NCI-H526 (cell line): ENCODE measurements at regions not wholly inside any gene's neighbourhood (a gene's known extent, or its start where the extent isn't known, plus 50 kb on each side); places are given as distances from the start of the nearest gene placed in this dataset.
"Not testable (repeated sequence)": the region's sequence is repeated elsewhere in the genome, so short reads cannot be mapped to it uniquely, and the experiment has no call there.

Experiments
- DNase-seq, 2 experiments: peaks; one replicate each; lab custom pipeline; 2025; lab: John Stamatoyannopoulos, UW

DNA sequence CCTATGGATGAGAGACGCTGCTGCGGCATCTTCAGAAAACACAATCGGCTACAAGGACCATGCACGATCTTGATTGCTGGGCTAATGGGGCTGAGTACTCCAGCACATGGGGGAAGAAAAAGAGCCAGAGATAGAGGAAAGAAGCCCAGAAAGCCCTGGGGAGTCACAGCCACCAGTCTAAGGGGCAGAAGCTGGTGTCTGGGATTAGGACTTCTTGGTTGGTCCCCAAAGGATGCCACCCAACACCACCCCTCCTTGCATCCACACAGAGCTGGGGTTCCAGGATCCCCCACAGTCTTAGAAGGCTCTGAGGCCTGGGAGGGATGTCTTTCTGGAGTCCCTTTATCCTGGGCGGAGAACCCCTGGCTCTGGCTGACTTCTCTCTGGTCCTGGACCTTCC is 98.4 kb upstream of the TARDBP start:
- no peak for DNase-seq

- peak in 1 of 2 experiments; percentile 35 for DNase-seq
Measured at GRCh38 chr1:10915594-10915993, 96.9 kb upstream of the TARDBP start.

DNA sequence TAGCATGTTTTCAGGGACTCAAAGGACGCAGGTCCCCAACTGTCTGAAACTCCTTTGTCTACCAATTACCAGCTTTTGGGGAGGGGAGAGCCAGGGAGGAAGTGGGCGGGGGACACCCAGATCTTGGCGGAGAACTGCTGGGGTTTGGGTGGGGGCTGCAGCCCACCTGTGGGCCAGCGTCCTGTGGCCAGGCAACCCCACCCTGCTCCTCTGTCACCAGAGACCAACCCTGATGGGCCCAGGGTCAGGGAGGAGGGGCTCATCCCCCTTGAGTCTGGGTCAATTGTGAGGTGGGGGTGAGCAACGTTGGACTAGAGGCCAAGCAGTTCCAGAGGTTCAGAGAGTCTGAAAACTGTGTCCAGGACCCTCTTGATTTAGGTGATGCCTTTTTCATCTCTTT is 96.1 kb upstream of the TARDBP start:
- DNase-seq = no peak

- DNase-seq = no peak
Measured at GRCh38 chr1:10916991-10917390, 95.5 kb upstream of the TARDBP start.

DNA sequence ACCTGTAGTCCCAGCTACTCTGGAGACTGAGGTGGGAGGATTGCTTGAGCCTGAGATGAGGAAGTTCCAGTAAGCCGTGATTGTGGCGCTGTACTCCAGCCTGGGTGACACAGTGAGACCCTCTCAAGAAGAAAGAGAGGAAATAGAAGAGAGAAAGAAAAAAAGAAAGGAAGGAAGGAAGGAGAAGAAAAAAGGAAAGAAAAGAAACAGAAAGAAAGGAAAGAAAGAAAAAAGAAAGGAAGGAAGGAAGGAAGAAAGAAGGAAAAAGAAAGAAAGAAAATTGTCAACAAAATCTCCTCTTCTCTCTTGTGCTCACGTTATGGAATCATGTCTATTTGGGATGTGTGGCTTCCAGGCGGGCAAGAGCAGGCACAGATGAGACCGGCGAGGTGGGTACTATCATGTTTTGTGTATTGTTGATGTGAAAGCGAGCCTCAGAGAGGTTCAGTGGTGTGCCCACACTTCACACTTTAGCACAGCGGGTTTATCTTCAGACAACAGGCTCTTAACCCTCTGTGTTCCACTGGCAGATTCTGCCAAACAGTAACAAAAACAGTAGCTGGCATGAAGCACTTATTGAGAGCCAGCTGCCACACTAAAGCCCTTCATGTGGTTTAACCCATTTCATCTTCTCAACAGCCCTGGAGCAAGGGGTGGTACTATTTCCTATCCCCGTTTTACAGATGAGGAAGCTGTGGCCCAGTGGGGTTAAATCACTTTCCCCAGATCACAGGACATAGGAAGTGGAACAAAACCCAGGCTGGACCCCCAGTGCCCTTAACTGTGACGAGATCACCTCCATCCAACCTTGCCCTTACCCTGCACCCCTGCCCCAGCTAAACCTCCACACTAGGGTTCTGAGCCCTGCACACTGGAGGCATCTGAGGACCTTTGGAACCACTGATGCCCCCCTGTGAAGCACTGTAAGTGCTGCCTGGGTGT is 94.7 kb upstream of the TARDBP start:
- DNase-seq = no peak

GRCh38 chr1:10918531-10918930 is 93.9 kb upstream of the TARDBP start:
- no peak for DNase-seq

DNA sequence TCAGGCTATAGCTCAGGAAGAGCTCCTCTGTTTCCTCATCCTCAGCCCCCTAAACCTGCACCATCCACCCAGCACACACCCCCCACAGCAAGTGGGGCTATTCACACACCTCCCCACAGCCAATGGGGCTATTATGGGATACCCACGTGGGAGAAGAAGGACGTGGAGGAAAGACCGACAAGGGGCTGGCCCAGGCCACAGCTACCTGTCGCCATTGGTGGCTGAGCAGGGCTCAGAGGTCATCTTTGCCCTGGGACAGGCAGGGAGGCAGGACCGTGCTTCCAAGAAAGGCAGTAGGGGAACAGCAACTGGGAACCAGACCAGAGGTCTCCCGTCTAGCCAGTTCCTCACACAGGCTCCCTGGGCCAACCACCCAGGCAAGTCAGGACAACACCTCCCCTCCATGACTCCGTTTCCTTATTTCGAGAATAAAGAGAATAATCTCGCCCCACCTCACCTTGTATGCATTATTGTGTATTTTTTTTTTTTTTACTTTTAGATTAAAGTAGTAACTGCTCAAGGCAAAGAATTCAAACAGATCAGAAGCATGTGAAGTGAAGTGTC is 92.3 kb upstream of the TARDBP start:
- DNase-seq = no peak

DNA sequence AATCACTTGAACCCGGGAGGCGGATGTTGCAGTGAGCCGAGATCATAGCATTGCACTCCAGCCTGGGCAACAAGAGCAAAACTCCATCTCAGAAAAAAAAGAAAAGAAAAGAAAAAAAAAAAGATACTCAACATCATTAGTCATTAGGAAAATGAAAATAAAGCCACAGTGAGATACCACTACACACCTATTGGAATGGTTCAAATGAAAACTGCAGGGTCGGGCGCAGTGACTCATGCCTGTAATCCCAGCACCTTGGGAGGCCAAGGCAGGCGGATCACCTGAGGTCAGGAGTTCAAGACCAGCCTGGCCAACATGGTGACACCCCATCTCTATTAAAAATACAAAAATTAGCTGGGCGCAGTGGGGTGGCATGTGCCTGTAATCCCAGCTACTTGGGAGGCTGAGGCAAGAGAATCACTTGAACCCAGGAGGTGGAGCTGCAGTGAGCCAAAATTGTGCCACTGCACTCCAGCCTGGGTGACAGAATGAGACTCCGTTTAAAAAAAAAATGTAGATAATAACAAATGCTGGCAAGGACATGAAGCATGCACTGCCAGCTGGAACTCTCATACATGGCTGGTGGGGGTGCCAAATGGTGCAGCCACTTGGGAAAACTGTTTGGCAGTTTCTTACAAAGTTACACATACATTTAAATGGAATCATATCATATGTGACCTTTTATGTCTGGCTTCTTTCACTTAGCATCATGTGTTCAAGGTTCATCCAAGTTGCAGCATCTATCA is 90.0 kb upstream of the TARDBP start:
- DNase-seq = not testable (repeated sequence)

GRCh38 chr1:10924030-10924429 is 88.4 kb upstream of the TARDBP start:
- no peak for DNase-seq

GRCh38 chr1:10928654-10929053 is 83.8 kb upstream of the TARDBP start:
- DNase-seq = no peak

DNA sequence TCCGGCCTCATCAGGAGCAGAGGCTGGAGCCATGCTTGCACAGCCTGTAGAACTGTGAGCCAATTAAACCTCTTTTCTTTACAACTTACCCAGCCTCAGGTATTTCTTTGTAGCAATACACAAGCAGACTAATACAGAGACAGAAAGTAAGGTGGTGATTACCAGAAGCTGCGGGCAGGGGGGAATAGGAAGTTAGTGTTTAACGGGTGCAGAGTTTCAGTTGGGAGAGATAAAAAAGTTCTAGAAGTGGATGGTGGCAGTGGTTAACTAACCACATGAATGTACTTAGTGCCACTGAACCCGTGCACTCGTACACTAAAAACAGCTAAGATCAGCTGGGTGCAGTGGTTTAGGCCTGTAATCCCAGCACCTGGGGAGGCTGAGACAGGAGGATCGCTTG is 80.4 kb upstream of the TARDBP start:
- DNase-seq = no peak

DNA sequence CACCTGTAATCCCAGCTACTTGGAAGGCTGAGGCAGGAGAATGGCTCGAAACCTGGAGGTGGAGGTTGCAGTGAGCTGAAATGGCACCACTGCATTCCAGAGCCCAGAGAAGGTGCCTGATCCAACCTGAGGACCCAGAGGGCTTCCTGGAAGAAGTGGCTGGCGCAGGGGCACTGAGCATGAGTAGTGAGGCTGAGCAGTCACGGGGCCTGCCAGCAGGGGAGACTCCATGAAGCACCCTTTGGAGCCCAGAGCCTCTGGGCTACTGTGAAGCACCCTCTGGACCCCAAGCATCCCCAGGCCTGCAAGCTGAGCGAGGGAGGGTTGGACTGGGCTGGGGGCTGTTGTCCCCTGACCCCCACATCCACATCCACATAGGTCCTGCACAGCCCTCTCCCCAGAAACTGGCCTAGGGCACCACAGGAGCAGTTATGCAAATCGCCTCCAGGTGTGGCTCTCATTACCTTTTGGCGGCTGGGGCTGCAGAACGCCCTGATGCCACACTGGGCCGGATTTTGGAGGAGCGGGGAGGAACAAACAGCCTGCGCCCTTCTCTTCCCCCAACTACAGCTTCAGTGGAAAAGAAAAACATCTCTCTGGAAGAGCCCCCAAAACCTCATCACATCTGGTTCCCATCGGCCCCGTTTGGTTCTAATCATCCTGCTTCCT is 78.2 kb upstream of the TARDBP start:
- DNase-seq = peak; percentile 44 to 85

DNA sequence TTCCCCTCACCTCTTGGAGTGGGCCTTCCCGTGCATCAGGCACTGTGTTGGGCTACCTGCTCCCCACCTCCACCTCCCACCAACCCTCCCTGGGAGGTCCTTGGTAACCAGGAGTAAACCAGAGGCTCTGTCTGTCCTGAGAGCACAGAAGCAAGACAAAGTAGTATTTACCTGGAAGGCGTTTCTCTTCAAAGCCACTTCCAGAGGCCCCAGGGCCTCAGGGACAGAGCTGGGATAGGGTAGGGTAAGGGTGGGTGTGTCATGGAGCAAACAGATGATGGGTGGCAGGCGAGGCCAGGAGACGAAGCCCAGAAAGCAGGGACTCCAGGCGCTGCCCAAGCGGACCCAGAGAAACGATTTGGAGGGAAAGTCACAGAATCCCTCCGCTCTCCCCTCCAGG is 77.2 kb upstream of the TARDBP start:
- DNase-seq = peak; percentile 75 to 81

GRCh38 chr1:10935724-10936123 is 76.7 kb upstream of the TARDBP start:
- no peak for DNase-seq

GRCh38 chr1:10936998-10937901 is 75.2 kb upstream of the TARDBP start:
- DNase-seq = no peak

- DNase-seq = no peak
Measured at GRCh38 chr1:10938741-10939417, 73.6 kb upstream of the TARDBP start.

GRCh38 chr1:10939654-10940450 is 72.6 kb upstream of the TARDBP start:
- DNase-seq = no peak

DNA sequence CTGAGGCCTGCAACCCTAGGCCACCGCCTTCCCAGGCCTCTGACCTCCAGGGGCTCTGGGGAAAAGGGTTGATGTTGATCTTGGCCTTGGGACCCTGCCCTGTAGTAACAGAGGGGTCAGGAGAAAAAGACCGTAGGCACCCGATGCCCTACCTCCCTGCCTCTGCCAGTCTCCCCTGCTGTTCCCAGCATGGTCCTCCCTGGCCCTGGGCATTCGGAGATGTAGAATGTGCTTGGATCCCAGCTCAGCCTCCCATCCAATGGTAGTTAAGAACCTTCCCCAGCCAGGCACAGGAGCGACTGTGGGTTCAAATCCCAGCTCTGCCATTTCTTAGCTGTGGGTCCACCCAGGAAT is 72.0 kb upstream of the TARDBP start:
- DNase-seq = no peak

- DNase-seq = no peak
Measured at GRCh38 chr1:10940838-10941237, 71.6 kb upstream of the TARDBP start.
